Liver (tissue), 3 donors: ENCODE measurements at regions not wholly inside any gene's neighbourhood (a gene's known extent, or its start where the extent isn't known, plus 50 kb on each side); places are given as distances from the start of the nearest gene placed in this dataset.

Experiments used
- SP1 ChIP-seq: IDR thresholded peaks from 2 replicates; pipeline ENCODE4 v1.6.1; 2018; ENCODE audit warnings: antibody characterized with exemption, mild to moderate bottlenecking
- TF ChIP-seq, protein P1 (sequence below): fragments of 150-350 bp; IDR thresholded peaks from 2 replicates; pipeline ENCODE4 v1.5.1; 2017; ENCODE audit warnings: improper control_type of control experiment, low read depth, low read length; ENCODE audit not compliant: missing input control
- donor health status: healthy.
- donor health status: healthy.

DNA sequence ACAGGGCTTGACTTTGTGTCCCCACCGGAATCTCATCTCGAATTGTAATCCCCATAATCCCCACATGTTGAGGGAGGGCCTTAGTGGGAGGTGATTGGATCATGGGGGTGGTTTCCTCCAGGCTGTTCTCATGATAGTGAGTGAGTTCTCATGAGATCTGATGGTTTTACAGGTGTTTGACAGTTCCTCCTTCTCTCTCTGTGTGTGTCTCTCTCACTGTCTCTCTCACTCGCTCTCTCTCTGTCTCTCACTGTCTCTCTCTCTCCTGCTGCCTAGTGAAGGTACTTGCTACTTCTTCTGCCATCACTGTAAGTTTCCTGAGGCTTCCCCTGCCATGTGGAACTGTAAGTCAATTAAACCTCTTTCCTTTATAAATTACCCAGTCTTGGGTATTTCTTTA is 289.8 kb upstream of the HABP2 start:
- no peak for TF ChIP-seq SP1
- TF ChIP-seq, protein P1, sequence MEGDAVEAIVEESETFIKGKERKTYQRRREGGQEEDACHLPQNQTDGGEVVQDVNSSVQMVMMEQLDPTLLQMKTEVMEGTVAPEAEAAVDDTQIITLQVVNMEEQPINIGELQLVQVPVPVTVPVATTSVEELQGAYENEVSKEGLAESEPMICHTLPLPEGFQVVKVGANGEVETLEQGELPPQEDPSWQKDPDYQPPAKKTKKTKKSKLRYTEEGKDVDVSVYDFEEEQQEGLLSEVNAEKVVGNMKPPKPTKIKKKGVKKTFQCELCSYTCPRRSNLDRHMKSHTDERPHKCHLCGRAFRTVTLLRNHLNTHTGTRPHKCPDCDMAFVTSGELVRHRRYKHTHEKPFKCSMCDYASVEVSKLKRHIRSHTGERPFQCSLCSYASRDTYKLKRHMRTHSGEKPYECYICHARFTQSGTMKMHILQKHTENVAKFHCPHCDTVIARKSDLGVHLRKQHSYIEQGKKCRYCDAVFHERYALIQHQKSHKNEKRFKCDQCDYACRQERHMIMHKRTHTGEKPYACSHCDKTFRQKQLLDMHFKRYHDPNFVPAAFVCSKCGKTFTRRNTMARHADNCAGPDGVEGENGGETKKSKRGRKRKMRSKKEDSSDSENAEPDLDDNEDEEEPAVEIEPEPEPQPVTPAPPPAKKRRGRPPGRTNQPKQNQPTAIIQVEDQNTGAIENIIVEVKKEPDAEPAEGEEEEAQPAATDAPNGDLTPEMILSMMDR = no peak
